Activated CD8-positive, alpha-beta T cell treated with anti-CD3 and anti-CD28 coated beads for 36 hours (primary cell): ENCODE measurements at regions not wholly inside any gene's neighbourhood (a gene's known extent, or its start where the extent isn't known, plus 50 kb on each side); places are given as distances from the start of the nearest gene placed in this dataset.

Source experiments
- ATAC-seq: fragments of 200-7000 bp; cut with Tn5 transposase; one replicate; pipeline ENCODE4 v1.10.0; 2021; ENCODE audit warnings: mild to moderate bottlenecking, moderate library complexity
- CTCF ChIA-PET: fragments of 350-600 bp; sonication (Branson Sonifier 250); formaldehyde crosslinking; loops from one replicate; lab custom pipeline; 2021; ENCODE audit warnings: antibody characterized with exemption; lab: Charles Lee
- POLR2A ChIA-PET: fragments of 350-600 bp; sonication (Branson Sonifier 250); formaldehyde crosslinking; loops from one replicate; lab custom pipeline; 2021; ENCODE audit warnings: antibody characterized with exemption; lab: Charles Lee
- DNase-seq: peaks from one replicate; pipeline ENCODE4 v3.0.0-alpha.2; 2020
- H3K27ac Mint-ChIP-seq: one replicate; pipeline ENCODE4 v1.8.0; 2021; ENCODE audit warnings: mild to moderate bottlenecking, mixed read lengths
- H3K27me3 Mint-ChIP-seq: one replicate; pipeline ENCODE4 v1.8.0; 2021; ENCODE audit warnings: mixed read lengths
- H3K36me3 Mint-ChIP-seq: one replicate; pipeline ENCODE4 v1.8.0; 2021; ENCODE audit warnings: low read depth, mixed read lengths
- H3K4me1 Mint-ChIP-seq: one replicate; pipeline ENCODE4 v1.8.0; 2021; ENCODE audit warnings: low read depth, mixed read lengths
- H3K4me3 Mint-ChIP-seq: one replicate; pipeline ENCODE4 v1.8.0; 2021; ENCODE audit warnings: mild to moderate bottlenecking, moderate library complexity, mixed read lengths
- H3K9me3 Mint-ChIP-seq: one replicate; pipeline ENCODE4 v1.8.0; 2021; ENCODE audit warnings: mixed read lengths
- CTCF ChIP-seq: fragments of 200-600 bp; IDR thresholded peaks from one replicate; pipeline ENCODE4 v1.8.0; 2022; ENCODE audit warnings: antibody characterized with exemption, mild to moderate bottlenecking
- intact Hi-C: fragments of 100-400 bp; cut with micrococcal nuclease; formaldehyde crosslinking; loops from one replicate; pipeline ENCODE4 v1.10.0; 2022

GRCh38 chrY:8638111-8638510 is 699.2 kb upstream of the TSPY4 start:
- Mint-ChIP-seq H3K4me3 (no peak overlapping the region), H3K27ac (no peak overlapping the region), H3K9me3 (no peaks in the 10 kb centered on the region), H3K27me3 (no peaks in the 10 kb centered on the region), H3K36me3 (no peaks in the 10 kb centered on the region), H3K4me1 (no peaks in the 10 kb centered on the region)
- TF ChIP-seq CTCF, result no peak
- no peak for DNase-seq
- ATAC-seq, result no peak
- CTCF ChIA-PET, result no interaction called here
- intact Hi-C loops, result no loop called here
- POLR2A ChIA-PET, result no interaction called here

- TF ChIP-seq CTCF, result no peak
- Mint-ChIP-seq H3K27me3 (no peaks in the 10 kb centered on the region), H3K4me3 (no peak overlapping the region), H3K27ac (no peak overlapping the region), H3K4me1 (no peaks in the 10 kb centered on the region), H3K36me3 (no peaks in the 10 kb centered on the region), H3K9me3 (no peaks in the 10 kb centered on the region)
- intact Hi-C loops, result no loop called here
- DNase-seq (no peak), ATAC-seq (no peak)
- CTCF ChIA-PET, result no interaction called here
- POLR2A ChIA-PET, result no interaction called here
These were observed 692.3 kb upstream of the TSPY4 start for GRCh38 chrY:8644926-8645325.

GRCh38 chrY:8652445-8652844 is 684.8 kb upstream of the TSPY4 start:
- H3K4me1 Mint-ChIP-seq, result no peaks in the 10 kb centered on the region
- H3K9me3 Mint-ChIP-seq, result no peaks in the 10 kb centered on the region
- intact Hi-C loops, result no loop called here
- DNase-seq, result no peak
- POLR2A ChIA-PET, result no interaction called here
- no peak overlapping the region for H3K27ac Mint-ChIP-seq
- H3K27me3 Mint-ChIP-seq, result no peaks in the 10 kb centered on the region
- TF ChIP-seq CTCF, result no peak
- ATAC-seq, result no peak
- CTCF ChIA-PET, result no interaction called here
- H3K36me3 Mint-ChIP-seq, result no peaks in the 10 kb centered on the region
- no peak overlapping the region for H3K4me3 Mint-ChIP-seq

DNA sequence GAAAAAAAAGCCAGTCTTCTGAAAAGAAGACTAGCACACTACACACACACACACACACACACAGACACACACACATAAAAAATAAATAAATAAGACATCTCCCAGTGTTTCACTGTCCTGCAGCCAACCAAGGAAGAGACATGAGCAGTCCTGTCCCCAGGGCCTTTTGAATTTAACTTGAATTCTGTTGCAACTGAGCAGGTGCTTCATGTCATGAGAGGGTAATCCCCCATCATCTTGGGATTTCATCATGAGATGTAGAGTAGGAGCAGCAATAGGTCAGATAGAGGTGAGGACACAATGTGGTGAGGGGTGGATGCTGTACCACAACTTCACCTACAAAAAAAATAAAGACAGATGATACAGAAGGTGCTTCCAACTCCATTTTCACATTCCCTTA is 682.2 kb upstream of the TSPY4 start:
- intact Hi-C loops, result no loop called here
- H3K9me3 Mint-ChIP-seq, result no peaks in the 10 kb centered on the region
- ChIA-PET CTCF (no interaction called here), POLR2A (no interaction called here)
- no peak overlapping the region for H3K27ac Mint-ChIP-seq
- ATAC-seq (no peak), DNase-seq (no peak)
- no peaks in the 10 kb centered on the region for H3K36me3 Mint-ChIP-seq
- H3K27me3 Mint-ChIP-seq, result no peaks in the 10 kb centered on the region
- H3K4me1 Mint-ChIP-seq, result no peaks in the 10 kb centered on the region
- no peak for TF ChIP-seq CTCF
- H3K4me3 Mint-ChIP-seq, result no peak overlapping the region

DNA sequence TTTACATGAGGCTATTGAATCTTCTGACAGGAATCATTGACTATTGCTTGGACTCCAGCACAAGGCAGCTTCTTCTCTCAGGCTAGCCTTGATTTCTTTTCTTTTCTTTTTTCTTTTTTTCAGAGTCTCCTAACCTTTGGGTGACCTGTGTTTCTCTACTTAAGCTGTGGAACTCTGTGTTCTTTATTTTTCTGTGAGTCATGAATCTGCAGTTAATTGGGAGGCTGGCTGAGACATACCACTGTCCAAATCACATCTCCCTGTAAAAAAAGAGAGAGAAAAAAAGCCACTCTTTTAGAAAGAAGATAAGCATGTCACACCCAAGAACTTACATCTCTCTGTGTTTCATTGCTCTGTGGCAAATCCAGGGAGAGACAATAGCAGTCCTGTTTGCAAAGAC is 681.2 kb upstream of the TSPY4 start:
- no peak overlapping the region for H3K4me3 Mint-ChIP-seq
- H3K36me3 Mint-ChIP-seq, result no peaks in the 10 kb centered on the region
- H3K4me1 Mint-ChIP-seq, result no peaks in the 10 kb centered on the region
- intact Hi-C loops, result no loop called here
- ATAC-seq, result no peak
- H3K27me3 Mint-ChIP-seq, result no peaks in the 10 kb centered on the region
- ChIA-PET POLR2A (no interaction called here), CTCF (no interaction called here)
- no peak for DNase-seq
- H3K9me3 Mint-ChIP-seq, result no peaks in the 10 kb centered on the region
- TF ChIP-seq CTCF, result no peak
- no peak overlapping the region for H3K27ac Mint-ChIP-seq
